DND-41 (cell line): ENCODE measurements at regions not wholly inside any gene's neighbourhood (a gene's known extent, or its start where the extent isn't known, plus 50 kb on each side); places are given as distances from the start of the nearest gene placed in this dataset.

Experiments
- ATAC-seq: fragments of 200-7000 bp; cut with Tn5 transposase; 3 replicates; pipeline ENCODE4 v1.9.1; 2021; ENCODE audit warnings: low read depth; ENCODE audit not compliant: insufficient read depth
- DNase-seq: peaks from one replicate; pipeline ENCODE4 v3.0.0-alpha.2; 2020
- H2AFZ ChIP-seq: 2 replicates; pipeline ENCODE4 v1.6.0; 2012; ENCODE audit warnings: low read depth, low read length
- H3K27ac ChIP-seq: 2 replicates; pipeline ENCODE4 v1.5.1; 2012; ENCODE audit warnings: low read length, inconsistent platforms
- H3K27me3 ChIP-seq: fragments of 200-600 bp; sonication (generic); 2 replicates; pipeline ENCODE4 v1.6.0; 2012; ENCODE audit warnings: low read length, mild to moderate bottlenecking, inconsistent platforms; ENCODE audit not compliant: insufficient read depth, poor library complexity
- H3K36me3 ChIP-seq: 2 replicates; pipeline ENCODE4 v1.5.1; 2012; ENCODE audit warnings: low read length, inconsistent platforms; ENCODE audit not compliant: insufficient read depth
- H3K4me1 ChIP-seq: 2 replicates; pipeline ENCODE4 v1.5.1; 2012; ENCODE audit warnings: mild to moderate bottlenecking, low read length; ENCODE audit not compliant: insufficient read depth
- H3K4me2 ChIP-seq: 2 replicates; pipeline ENCODE4 v1.6.0; 2012; ENCODE audit warnings: mild to moderate bottlenecking, moderate library complexity, low read length, inconsistent platforms; ENCODE audit not compliant: insufficient read depth
- H3K4me3 ChIP-seq, 2 experiments: fragments of 200-600 bp in 1 of 2; shearing (Covaris generic) in 1 of 2; 2 replicates each; pipeline ENCODE4 v1.5.1; 2012 to 2016; ENCODE audit warnings: inconsistent platforms in 2 of 2, low read length in 2 of 2, mild to moderate bottlenecking in 2 of 2, low read depth in 1 of 2, moderate library complexity in 1 of 2
- H3K79me2 ChIP-seq: 2 replicates; pipeline ENCODE4 v1.6.0; 2012; ENCODE audit warnings: low read length, inconsistent platforms; ENCODE audit not compliant: insufficient read depth
- H3K9ac ChIP-seq: 2 replicates; pipeline ENCODE4 v1.6.0; 2012; ENCODE audit warnings: low read depth, mild to moderate bottlenecking, inconsistent platforms, low read length, moderate library complexity
- H3K9me3 ChIP-seq: 2 replicates; pipeline ENCODE4 v1.5.1; 2012; ENCODE audit warnings: low read length, moderate library complexity, mild to moderate bottlenecking, inconsistent platforms; ENCODE audit not compliant: insufficient read depth, severe bottlenecking
- H4K20me1 ChIP-seq: 2 replicates; pipeline ENCODE4 v1.6.0; 2012; ENCODE audit warnings: low read length; ENCODE audit not compliant: insufficient read depth
- CTCF ChIP-seq: IDR thresholded peaks from 2 replicates; pipeline ENCODE4 v1.5.1; 2012; ENCODE audit warnings: borderline replicate concordance, low read length, moderate library complexity, mild to moderate bottlenecking; ENCODE audit not compliant: poor library complexity, severe bottlenecking; ENCODE audit errors: extremely low read depth
- EZH2 ChIP-seq: IDR thresholded peaks from 3 replicates; pipeline ENCODE4 v1.6.1; 2012; ENCODE audit warnings: borderline replicate concordance, low read depth, mild to moderate bottlenecking, moderate library complexity, low read length, inconsistent platforms; ENCODE audit not compliant: severe bottlenecking

GRCh38 chr22:49347376-49347775 lies 480.3 kb downstream of the BRD1 start:
- no peaks in the 10 kb centered on the region for H4K20me1 ChIP-seq
- no peaks in the 10 kb centered on the region for H3K4me1 ChIP-seq
- no peak overlapping the region for H2AFZ ChIP-seq
- ATAC-seq: no peak
- no peaks in the 10 kb centered on the region for H3K27me3 ChIP-seq
- H3K27ac ChIP-seq: no peak overlapping the region
- H3K36me3 ChIP-seq: no peaks in the 10 kb centered on the region
- H3K9ac ChIP-seq: no peak overlapping the region
- H3K4me2 ChIP-seq: no peak overlapping the region
- no peak for DNase-seq
- no peaks in the 10 kb centered on the region for H3K79me2 ChIP-seq
- no peaks in the 10 kb centered on the region for H3K9me3 ChIP-seq
- TF ChIP-seq CTCF: no peak
- no peak overlapping the region for H3K4me3 ChIP-seq

- Histone ChIP-seq H2AFZ (no peak overlapping the region), H3K4me1 (no peaks in the 10 kb centered on the region), H3K4me2 (no peak overlapping the region), H3K4me3 (no peak overlapping the region), H3K79me2 (no peaks in the 10 kb centered on the region), H3K9ac (no peak overlapping the region), H3K9me3 (no peaks in the 10 kb centered on the region), H3K27ac (no peak overlapping the region), H4K20me1 (no peaks in the 10 kb centered on the region), H3K36me3 (no peaks in the 10 kb centered on the region), H3K27me3 (no peaks in the 10 kb centered on the region)
- DNase-seq: no peak
- no peak for TF ChIP-seq CTCF
- no peak for TF ChIP-seq EZH2
- no peak for ATAC-seq
Measured at GRCh38 chr22:49345896-49346295, 481.8 kb downstream of the BRD1 start.

GRCh38 chr22:49344656-49345055 lies 483.0 kb downstream of the BRD1 start:
- Histone ChIP-seq H3K79me2 (no peaks in the 10 kb centered on the region), H3K27me3 (peaks cover 5% of the 10 kb centered on the region), H2AFZ (no peak overlapping the region), H3K9me3 (no peaks in the 10 kb centered on the region), H3K36me3 (no peaks in the 10 kb centered on the region), H4K20me1 (no peaks in the 10 kb centered on the region), H3K4me2 (no peak overlapping the region), H3K4me3 (no peak overlapping the region), H3K27ac (no peak overlapping the region), H3K4me1 (no peaks in the 10 kb centered on the region), H3K9ac (no peak overlapping the region)
- ATAC-seq: no peak
- TF ChIP-seq EZH2: no peak
- no peak for TF ChIP-seq CTCF
- no peak for DNase-seq

GRCh38 chr22:49344161-49344560 lies 483.5 kb downstream of the BRD1 start:
- Histone ChIP-seq H4K20me1 (no peaks in the 10 kb centered on the region), H3K9ac (no peak overlapping the region), H3K79me2 (no peaks in the 10 kb centered on the region), H3K36me3 (no peaks in the 10 kb centered on the region), H3K4me2 (no peak overlapping the region), H3K9me3 (no peaks in the 10 kb centered on the region), H3K4me1 (no peaks in the 10 kb centered on the region), H2AFZ (no peak overlapping the region), H3K4me3 (no peak overlapping the region), H3K27me3 (peaks cover 5% of the 10 kb centered on the region), H3K27ac (no peak overlapping the region)
- no peak for DNase-seq
- ATAC-seq: no peak
- no peak for TF ChIP-seq CTCF
- TF ChIP-seq EZH2: no peak
